Pancreas (tissue), 10 donors: ENCODE measurements at regions not wholly inside any gene's neighbourhood (a gene's known extent, or its start where the extent isn't known, plus 50 kb on each side); places are given as distances from the start of the nearest gene placed in this dataset.

Experiments
- ATAC-seq, 4 donors: fragments of 200-7000 bp; cut with Tn5 transposase; one replicate each; pipeline versions ENCODE4 v1.8.0 to v1.9.1; 2020; ENCODE audit warnings: mild to moderate bottlenecking in 4 of 4, moderate library complexity in 4 of 4
- DNase-seq, 6 donors: peaks; one replicate each; pipeline ENCODE4 v3.0.0-alpha.2; 2020
- FAIRE-seq: peaks from 2 replicates; lab custom pipeline; 2012; peaks lifted over from hg19 to GRCh38; lab: Jason Lieb, UNC
- H3K27ac ChIP-seq, 4 donors: fragments of 200-600 bp; sonication (generic); 1 replicate in 3 of 4; 2 replicates in 1 of 4; pipeline versions ENCODE4 v1.5.0 to v1.8.0; 2020
- H3K27me3 ChIP-seq, 4 donors: fragments of 200-600 bp; one replicate each; pipeline ENCODE4 v1.8.0; 2021
- H3K36me3 ChIP-seq, 3 donors: fragments of 200-600 bp; sonication (generic) in 1 of 3; one replicate each; pipeline versions ENCODE4 v1.5.0 to v1.8.0; 2020 to 2021
- H3K4me1 ChIP-seq, 3 donors: fragments of 200-600 bp; one replicate each; pipeline ENCODE4 v1.8.0; 2021
- H3K4me3 ChIP-seq, 4 donors: fragments of 200-600 bp; sonication (generic) in 2 of 4; one replicate each; pipeline versions ENCODE4 v1.5.0 to v1.8.0; 2020 to 2021
- H3K9me3 ChIP-seq, 4 donors: fragments of 200-600 bp; one replicate each; pipeline ENCODE4 v1.8.0; 2021
- CTCF ChIP-seq, 4 donors: fragments of 200-600 bp; sonication (generic) in 3 of 4; IDR thresholded peaks; one replicate each; pipeline versions ENCODE4 v1.5.0 to v1.8.0; 2021; ENCODE audit warnings: antibody characterized with exemption in 4 of 4
- WGBS, 2 donors: extraction: QIAGEN DNeasy Blood & Tissue Kit; methylation state at CpG; one replicate each; pipeline ENCODE4 v1.1.7; 2013; 5-methylcytosine and 5-hydroxymethylcytosine counted together
- intact Hi-C, 3 donors: fragments of 100-400 bp; cut with DNase I; formaldehyde crosslinking; loops; one replicate each; pipeline versions ENCODE4 v1.11.1 to v1.14.2; 2022
- donor health status: healthy with polysubstance abuse.
- donor health status: DM: no; HTN: no; CAD: no; lungs with moderate emphysema.
- donor health status: DM: no; HTN: no; CAD: no.
- donor health status: control.
- donor health status: control.
- donor health status: Bipolar disorder and iron deficiency.
- donor health status: DM: yes; HTN: yes; CAD: no.
- donor health status: DM: no; HTN: no; CAD: no.
- donor health status: DM: no; HTN: no; CAD: no.
- donor health status: DM: yes; HTN: yes; CAD: no.

DNA sequence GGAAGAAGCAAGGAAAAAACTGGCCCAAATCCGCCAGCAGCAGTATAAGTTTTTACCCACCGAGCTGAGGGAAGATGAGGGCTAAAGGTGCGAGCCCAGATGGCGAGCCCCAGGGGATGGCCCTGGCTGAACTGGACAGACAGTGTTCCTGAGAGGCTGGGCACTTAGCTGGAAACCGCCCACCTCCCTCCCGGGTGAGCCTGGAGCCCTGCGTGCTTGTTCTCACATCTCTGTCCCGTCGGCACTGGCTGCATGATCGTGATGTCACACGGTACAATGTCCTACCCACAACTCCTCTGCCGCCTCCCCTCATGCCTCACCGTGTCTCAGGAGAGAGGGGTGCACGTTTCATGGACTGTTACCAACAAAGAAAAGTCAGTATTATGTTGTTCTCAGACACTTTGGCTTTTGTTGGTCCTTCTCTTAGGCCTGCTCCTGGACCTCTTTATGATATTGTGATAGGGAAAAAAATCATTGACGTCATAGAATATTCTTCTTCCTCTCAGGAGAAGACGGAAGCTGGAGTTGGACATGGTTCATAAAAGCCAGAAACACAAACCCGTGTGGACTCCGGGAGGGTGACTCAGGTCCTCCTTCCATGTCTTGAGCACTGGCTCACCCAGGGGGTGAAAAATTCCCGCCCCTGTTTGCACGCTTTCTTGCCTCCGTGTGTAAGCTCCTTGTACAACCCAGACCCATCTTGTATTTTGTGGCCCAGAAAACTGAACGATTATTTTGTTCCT lies 201.8 kb upstream of the TPM1 start:
- DNase-seq (no peak), FAIRE-seq (no peak), ATAC-seq (no peak)
- WGBS, 2 donors: 91 to 94% methylated on average over 22 of the region's 22 CpGs
- Histone ChIP-seq H3K9me3 (no peaks in the 10 kb centered on the region), H3K4me3 (no peak overlapping the region), H3K36me3 (peaks cover 0 to 8% (median 0%) of the 10 kb centered on the region in 3 donors), H3K27ac (peak overlapping the region in 2 of 4 donors; percentile 57 to 81), H3K4me1 (peaks cover 0 to 15% (median 4%) of the 10 kb centered on the region in 3 donors), H3K27me3 (no peaks in the 10 kb centered on the region)
- TF ChIP-seq CTCF (IDR thresholded peaks at IDR 0.05): no peak
- intact Hi-C loops: no loop called here

DNA sequence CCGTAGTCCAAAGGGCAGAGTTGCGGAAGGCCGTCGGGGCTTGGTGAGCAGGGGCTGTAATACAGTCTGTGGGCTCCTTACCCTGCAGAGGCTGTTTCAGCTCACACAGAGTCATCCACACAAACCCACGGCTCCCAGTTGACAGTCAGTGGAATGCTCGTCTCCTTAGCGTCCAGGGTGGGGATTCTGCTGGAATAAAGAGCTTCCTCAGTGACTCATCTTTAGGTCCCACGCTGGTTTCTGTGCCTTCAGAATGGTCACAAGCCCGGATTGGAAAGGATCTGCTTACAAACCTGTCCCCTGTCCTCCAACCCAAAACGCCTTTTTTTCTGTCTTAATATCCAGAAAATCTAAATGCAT lies 201.3 kb upstream of the TPM1 start:
- ATAC-seq (no peak), FAIRE-seq (no peak), DNase-seq (no peak)
- Histone ChIP-seq H3K4me1 (peaks cover 0 to 14% (median 4%) of the 10 kb centered on the region in 3 donors), H3K27me3 (no peaks in the 10 kb centered on the region), H3K9me3 (no peaks in the 10 kb centered on the region), H3K4me3 (no peak overlapping the region), H3K36me3 (peaks cover 0 to 8% (median 0%) of the 10 kb centered on the region in 3 donors), H3K27ac (peak overlapping the region in 2 of 4 donors; percentile 57 to 81)
- WGBS, 2 donors: 89% methylated on average over 10 of the region's 10 CpGs
- no peak for TF ChIP-seq CTCF (IDR thresholded peaks at IDR 0.05)
- intact Hi-C loops: no loop called here

DNA sequence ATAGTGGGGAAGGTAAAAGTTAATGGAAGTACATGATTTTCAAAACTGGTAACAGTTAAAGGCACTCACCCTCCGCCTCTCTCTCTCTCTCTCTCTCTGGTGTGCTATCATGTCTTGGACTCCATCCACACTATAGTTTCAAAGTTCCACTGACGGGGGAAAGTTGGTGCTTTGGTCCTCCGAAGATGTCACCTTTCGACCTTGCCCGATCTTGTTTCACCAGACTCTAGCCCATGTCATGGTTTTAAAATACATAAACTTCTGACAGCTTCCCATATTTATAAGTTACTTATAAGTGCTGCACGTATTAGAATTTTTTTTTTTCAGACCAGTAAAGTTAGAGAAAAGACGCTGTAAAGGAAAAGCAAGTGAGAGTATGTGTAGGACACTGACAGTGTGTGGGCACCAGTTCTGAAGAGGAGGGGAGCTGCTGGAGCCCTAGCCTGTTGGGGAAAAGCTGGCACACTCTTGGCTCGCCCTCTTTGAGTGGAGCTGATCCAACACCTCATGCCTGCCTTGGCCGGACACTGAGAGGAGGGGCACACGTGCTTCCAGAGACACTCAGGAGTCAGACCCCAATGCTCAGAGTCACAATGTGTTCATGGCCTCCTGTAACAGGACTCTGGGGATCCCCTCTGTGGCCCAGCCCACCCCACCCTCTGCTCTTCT lies 200.5 kb upstream of the TPM1 start:
- no peak overlapping the region for H3K4me3 ChIP-seq
- TF ChIP-seq CTCF (IDR thresholded peaks at IDR 0.05): no peak
- intact Hi-C loops: no loop called here
- H3K27ac ChIP-seq: peak overlapping the region in 2 of 4 donors; percentile 57 to 81
- 28 to 38% methylated on average over 10 of the region's 10 CpGs for WGBS, 2 donors
- H3K36me3 ChIP-seq: peaks cover 0 to 8% (median 0%) of the 10 kb centered on the region in 3 donors
- no peak for DNase-seq
- no peaks in the 10 kb centered on the region for H3K9me3 ChIP-seq
- FAIRE-seq: no peak
- H3K27me3 ChIP-seq: no peaks in the 10 kb centered on the region
- peak; percentile 55 to 82 (median 69) for ATAC-seq
- H3K4me1 ChIP-seq: peaks cover 0 to 14% (median 4%) of the 10 kb centered on the region in 3 donors

DNA sequence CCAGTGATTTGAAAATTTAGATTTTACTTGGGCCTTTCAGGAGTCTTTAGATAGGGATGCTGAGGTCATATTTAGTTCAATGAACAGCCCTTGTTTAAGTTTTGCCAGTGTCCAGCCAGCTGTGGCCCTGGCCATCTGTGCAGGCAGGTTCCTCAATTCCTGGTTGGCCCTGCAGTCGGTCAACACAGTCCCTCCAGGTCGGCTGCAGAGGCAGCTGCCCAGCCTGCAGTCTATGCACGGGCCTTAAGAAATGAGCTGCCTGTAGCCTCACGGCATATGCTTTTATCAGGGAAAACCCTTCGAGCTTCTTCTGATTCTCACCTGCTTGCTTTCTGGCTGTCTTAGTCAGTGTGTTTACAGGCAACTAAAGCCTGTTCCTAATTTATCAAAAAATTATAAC lies 199.2 kb upstream of the TPM1 start:
- no peak for DNase-seq
- FAIRE-seq: no peak
- intact Hi-C loops: no loop called here
- Histone ChIP-seq H3K27ac (no peak overlapping the region), H3K4me3 (no peak overlapping the region), H3K36me3 (peaks cover 0 to 8% (median 0%) of the 10 kb centered on the region in 3 donors), H3K4me1 (peaks cover 0 to 17% (median 4%) of the 10 kb centered on the region in 3 donors), H3K9me3 (no peaks in the 10 kb centered on the region), H3K27me3 (no peaks in the 10 kb centered on the region)
- ATAC-seq: no peak
- 66 to 88% methylated on average over 5 of the region's 5 CpGs for WGBS, 2 donors
- no peak for TF ChIP-seq CTCF (IDR thresholded peaks at IDR 0.05)
